ENCODE measurements at regions not wholly inside any gene's neighbourhood (a gene's known extent, or its start where the extent isn't known, plus 50 kb on each side); places are given as distances from the start of the nearest gene placed in this dataset.
"Not testable (repeated sequence)": the region's sequence is repeated elsewhere in the genome, so short reads cannot be mapped to it uniquely, and the experiment has no call there.

DNA sequence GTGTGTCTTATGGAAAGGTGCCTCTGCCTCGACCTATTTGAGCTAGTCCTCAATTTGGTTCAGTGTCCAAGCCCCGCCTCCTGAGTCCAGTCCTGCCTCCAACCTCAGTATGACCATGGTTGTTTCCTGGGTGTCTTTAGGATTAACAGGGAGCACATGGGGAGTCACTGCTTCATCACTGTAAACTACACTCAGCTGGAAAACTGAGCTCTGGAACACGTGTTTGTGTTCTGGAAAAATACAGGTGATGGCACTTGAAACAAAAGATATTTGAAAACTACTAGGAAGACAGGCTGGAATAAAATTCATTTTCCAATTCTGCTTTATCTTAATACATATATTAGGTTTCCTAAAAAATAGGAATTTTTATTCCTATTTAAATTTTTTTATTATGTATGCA lies 1187.3 kb upstream of the TMEM132C start:
- no peak for DNase-seq (ENCODE audit: low spot score)

DNA sequence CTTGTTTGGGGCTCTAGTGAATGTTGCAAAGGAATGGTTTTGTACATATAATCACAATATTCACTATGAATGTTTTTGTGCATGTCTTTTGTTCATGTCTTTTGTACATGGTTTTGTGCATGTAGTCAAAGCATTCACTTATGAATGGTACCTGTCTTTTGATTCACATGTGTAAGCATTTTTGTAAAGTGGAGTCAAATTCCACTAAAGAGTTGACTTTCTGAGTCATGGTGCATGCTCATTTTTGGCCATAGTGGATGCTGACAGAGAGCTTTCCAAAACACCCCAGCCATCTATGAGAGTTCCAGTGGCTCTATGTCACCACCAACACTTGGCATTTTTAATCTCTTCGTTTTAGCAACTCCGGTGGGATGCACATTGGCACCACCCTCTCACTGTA lies 1185.9 kb upstream of the TMEM132C start:
- DNase-seq (ENCODE audit: low spot score) = no peak

DNA sequence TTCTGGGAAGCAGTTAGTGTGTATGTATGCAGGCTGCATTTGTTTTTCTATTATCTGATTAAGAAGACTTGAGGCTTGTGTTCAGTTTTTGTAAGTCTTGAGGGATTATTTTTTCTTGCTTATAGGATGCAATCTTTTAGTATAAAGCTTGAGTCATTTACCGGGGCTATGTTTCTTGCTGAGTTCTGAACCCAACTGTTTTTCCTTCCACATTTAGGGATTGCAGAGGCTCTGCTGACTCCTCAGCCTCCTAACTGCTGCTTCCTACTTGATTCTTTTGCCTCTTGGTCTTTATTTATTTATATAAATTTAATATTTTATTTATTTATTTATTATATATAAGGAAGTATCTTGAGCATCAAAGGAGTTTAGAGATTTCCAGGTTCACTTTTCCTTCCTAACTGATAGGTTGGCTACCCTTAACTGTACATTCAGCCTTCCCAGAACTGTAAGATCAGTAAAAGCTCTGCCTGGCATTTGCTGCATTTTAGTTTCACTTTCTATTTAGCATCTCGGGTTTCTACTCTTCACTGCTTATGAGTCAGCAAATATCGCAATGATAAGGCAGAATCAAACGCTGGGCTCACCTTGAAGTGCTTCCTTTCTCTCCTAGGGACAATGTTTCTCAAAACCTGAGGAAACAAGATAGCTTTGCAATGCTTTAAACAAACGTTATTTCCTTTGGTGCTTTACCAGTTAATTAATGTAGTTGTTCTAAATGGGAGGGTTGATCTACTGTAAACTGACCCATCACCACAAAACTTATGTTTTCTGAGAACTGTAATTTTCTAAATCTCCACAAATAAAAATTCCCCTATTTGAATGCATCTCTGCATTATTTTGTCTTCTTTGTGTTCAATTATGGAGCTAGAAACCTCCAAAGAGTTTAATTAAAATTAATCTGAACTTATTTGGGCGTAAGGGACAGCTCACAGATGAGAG lies 1183.7 kb upstream of the TMEM132C start:
- peak; percentile 71 for DNase-seq (ENCODE audit: low spot score)

DNA sequence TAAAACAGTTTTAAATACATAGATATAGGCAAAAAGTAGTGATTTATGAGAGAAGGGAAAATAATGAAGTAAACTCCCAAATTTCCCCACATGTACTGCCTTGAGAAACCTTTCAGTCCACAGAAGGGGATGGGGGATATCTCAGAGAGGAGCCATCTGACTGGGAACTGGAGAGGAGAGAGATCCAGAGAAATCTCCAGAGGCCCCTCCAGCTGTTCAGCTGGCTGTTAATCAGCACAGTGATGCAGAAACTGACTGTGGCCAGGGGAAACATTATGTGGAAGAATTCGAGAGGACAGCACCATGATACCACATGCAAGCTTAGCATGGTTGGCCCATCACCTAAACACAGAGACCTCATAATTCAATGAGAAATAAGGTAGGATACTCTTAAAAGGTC lies 1165.9 kb upstream of the TMEM132C start:
- no peak for DNase-seq (ENCODE audit: low spot score)

DNA sequence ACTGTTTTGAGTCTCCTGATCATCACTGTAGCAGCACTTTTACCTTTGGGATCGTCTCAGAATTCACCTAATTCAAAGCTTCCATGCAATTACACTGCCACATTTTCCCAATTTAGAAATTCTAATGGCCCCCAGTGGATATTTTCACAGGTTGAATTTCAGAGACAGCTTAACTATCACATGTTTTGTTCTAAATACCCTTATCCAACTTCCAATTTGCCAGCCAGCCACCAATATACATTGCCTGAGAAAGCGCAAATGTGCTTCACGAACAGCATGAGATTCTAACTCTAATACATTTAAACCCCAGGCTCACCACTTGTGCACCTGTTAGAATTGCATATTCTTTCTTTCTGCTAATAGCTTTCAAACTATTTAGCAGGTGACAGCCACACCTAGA lies 1160.9 kb upstream of the TMEM132C start:
- DNase-seq (ENCODE audit: low spot score) = no peak

DNA sequence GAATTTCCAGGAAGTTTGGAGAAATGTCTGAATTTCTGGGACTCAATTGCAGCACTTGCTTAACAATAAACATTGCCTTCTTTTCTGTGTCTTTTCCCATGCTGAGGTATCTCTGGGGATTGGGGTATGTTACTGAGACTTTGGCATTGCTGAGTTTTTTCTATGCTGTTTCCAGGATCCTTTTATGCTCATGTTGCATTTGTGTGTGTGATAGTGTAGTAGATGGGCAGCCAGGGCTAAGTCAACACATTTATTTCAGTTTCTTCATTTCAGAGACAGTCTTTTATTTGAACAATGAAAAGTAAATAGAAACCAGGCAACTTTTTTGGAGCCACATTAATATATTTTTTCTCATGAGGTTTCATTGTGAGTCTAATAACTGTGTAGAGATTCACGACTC lies 1160.3 kb upstream of the TMEM132C start:
- no peak for DNase-seq (ENCODE audit: low spot score)

DNA sequence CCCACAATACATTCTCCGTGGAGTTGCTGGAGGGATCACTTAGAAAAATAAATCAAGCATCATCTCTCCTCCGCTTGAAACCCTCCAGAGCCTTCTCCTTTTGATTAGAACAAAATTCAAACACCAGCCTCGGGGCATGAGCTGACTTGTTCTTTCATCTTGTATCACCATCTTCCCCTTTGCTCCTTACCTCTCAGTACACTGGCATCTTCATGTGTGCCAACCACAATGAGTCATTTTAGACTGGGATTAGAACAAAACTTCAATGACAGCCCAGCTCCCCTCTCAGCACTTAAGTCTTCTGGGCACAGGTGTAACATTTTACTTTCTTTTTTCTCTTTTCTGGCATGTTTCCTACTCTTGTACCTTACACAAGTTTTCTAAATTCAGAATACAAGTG lies 1159.2 kb upstream of the TMEM132C start:
- no peak for DNase-seq (ENCODE audit: low spot score)

DNA sequence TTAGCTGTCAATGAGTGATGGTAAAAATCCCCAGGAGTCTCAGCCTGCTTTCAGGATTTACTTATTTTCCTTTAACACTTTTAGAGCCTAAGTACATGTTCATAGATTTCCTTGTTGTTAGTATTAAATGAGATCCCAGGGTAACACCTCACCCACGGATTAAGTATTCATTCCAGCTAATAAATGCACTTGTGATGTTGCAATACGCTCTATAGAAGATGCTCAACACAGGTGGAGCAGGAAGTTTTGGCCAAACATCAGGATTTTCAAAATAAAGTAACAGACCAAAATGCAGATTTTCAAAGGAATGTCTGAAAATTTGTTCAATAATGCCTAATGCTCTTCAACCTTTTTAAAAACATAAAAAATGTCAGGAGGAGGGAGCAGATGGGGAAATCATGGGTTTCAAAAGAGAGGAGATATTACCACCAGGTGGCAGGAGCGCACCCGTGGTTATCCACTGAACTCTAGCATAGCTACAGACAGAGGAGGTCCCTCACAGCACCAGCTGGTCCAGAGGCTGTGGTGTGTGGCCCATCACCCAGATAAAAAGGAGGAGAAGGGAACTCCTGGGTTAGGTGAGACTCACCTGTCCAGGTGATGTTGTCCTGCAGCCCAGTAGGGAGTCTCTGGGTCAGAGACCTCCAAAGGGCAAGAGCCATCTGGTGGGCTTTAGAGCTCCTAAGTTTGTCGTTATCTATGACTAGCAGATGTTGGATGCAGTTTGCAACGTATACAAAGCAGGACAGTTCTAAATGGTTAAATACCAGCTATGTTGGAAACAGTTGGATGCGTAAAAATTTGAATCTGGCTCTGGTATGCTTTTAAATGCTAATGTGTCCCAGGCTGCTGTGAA lies 1158.4 kb upstream of the TMEM132C start:
- peak; percentile 68 for DNase-seq (ENCODE audit: low spot score)

DNA sequence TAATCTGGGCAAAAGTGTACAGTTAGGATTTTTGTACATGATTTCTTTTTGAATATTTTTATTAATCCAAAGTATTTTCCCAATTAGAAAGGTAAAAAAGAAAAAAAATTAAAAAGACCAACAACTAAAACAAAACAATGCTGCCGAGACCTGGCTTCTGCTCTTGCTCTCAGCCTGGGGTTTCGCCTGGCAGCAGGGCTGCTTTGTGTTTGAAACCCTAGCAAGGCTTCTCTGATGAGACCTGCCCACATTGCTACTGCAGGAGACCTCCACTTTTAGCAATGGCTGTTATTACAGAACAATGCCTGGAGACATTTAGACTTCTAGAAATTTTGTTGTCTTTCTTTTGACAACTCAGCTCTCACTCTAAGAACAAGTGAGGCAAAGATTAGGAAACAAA lies 1153.0 kb upstream of the TMEM132C start:
- no peak for DNase-seq (ENCODE audit: low spot score)

DNA sequence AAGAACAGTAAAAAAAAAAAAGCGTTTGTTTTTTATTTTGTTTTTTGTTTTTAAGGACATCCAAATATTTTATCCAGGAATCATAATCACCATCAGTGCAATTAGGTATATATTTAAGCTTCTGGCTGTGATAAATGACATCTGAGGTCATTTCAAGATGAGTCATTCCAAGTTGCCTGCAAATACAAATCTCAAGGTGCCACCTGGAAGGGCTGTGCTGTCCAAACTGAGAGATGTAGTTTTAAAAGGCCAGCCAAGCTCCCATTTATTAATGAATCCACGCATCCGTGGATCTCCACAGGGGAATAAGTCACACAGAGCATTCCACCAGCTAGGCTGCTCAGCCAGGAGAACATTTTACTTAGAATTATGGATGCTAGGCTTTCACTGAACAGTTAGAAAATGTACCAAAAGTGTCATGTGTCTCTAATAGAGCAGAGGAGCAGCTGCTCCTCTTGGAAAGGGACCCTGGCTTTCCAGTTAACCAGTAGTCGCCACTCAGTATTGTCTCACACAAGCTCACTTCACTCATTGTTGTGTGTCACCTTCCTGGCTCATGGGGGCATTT lies 1151.4 kb upstream of the TMEM132C start:
- DNase-seq (ENCODE audit: low spot score) = no peak

DNA sequence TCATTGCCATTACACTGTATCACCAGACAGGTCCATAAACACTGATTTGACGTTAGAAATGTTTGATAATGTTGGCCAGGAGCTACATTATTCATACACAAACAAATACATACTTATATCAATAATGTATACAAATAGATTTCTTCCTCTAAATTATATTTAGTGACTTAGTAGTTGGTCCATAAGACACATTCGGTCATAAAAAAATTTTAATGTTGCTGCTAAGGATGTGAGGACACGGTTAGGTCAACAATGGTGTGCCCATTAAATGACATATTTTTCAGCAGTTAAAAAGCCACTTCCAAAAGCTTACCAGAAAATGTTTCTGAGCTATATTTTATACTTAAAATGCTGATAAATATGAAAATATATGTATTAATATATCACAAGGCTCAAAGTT lies 1148.7 kb upstream of the TMEM132C start:
- no peak for DNase-seq (ENCODE audit: low spot score)

DNA sequence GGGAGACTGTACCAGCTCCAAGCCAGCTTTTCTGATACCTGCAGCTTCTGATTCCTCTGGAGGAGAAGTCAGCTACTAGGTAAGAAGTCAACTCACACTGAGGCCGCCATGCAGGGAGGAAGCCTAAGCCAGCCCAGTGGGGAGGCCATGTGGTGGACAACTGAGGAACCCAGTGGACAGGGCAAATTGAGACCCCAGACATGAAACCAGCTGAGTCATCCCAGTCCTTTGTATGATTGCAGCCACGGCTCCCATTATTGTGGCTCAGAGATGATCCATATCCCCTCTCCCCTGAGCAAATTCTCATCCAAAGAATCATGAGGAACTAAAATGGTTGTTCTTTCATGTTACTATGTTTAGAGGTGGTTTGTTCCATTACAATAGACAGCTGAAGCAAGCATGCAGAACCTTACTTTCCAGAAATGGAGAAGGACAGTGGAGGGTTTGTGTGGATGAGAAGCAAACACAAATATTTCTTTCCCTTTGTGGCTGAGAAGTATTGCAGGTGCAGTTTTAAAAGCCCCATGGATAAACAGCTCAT lies 1147.3 kb upstream of the TMEM132C start:
- no peak for DNase-seq (ENCODE audit: low spot score)

DNA sequence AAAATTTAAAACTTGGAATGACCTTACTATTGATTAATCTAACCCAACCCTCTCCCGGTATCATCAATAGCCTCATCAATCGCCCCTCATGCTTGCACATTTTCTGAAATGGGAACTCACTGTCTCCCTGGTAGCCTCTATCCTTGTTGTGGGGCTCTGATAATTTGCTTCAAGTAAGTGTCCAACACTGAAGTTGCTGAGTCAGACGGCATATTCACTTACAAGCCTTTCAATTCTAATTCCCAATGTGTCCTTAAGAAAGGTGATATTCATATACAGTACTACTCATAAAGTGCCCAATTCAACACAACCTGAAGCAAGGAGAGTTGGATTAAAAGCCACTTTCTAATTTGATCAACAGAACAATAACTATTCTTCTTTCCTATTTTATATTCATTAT lies 1146.1 kb upstream of the TMEM132C start:
- no peak for DNase-seq (ENCODE audit: low spot score)

DNA sequence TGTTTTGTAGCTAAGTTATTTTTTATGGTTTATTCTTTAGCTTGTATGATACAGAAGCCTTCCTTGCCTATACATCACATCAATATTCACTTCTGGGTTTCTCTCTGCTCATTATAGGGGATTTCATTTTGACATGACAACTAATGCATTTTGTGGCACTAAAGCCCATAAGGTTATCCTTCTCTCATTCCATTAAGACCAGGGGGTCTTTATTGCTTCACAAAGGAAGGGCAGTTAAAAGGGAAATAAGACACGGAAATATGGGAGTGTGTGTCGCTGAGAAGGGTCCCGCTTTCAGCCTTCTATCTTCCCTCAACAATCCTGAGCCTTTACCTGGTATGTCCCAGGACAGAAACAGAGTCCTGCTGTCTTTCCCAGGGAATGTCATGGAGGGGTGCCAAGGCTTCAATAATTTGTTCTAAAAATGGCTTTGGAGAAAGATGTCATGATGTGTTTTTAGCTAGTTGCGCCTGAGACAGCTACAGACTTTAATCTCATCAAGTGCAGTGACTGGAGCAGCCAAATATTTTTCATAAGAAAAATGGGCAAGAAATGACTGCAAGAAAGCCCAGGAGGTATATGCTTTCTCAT lies 1145.4 kb upstream of the TMEM132C start:
- no peak for DNase-seq (ENCODE audit: low spot score)

DNA sequence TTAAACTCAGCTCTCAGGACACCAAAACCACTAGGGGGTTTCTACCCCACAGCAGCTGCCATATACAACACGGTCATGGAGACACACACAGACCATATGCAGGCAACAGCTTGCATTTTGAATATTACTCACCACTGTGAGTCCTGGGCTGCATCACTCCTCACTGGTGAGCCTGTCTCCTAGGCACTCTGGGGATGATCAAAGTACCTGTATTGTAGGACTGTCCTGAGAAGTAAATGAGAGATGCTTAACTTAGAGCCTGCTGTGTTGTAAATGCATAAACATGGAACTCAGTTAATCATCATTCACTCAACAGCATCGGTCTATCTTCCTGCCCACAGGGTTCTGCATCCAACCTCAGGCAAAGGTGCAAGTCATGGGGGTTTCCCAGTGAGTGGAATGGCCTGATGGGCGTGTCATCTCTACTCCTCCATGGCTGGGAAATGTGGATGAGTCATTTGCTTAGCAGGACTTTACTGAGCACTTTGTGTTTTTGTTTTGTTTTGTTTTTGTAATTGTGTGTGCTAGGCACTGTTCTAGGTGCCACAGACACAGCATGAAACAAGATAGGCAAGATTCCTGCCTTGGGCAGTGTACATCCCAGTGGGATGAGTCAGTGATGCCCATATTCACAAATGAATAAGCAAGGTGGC lies 1141.2 kb upstream of the TMEM132C start:
- peak; percentile 53 for DNase-seq (ENCODE audit: low spot score)

DNA sequence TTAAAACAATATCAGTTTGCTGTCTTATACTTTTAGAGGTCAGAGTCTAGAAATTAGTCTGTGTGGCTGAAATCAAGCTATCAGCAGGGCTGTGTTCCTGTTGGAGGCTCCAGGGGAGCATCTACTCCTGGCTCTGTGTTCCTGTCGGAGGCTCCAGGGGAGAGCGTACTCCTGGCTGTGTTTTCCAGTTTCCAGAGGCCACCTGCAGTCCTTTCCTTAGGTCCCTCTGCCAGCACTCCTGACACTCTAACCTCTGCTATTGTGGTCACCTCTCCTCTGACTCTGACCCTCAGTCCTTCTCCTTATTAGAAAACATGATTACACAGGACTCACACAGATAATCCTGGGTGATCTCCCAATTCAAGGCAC lies 1140.7 kb upstream of the TMEM132C start:
- no peak for DNase-seq (ENCODE audit: low spot score)

DNA sequence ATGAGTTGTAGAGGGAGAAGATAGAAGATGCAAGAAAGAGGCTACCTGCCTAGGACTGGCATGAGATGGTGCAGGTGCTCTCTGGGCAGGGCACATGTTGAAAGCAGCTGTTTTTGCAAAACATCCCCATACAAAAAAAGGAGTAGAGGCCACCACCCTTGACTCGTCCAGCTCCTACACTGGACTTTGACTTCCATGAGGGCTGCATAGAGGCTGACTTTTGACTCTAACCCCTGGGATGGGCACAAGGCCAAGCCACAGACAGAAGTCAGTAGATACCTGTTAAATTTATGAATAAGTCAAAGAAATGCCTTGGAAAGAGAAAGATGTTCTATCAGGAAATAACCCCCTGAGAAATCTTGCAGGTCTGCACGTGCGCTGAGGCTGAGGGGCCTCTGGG lies 1139.1 kb upstream of the TMEM132C start:
- no peak for DNase-seq (ENCODE audit: low spot score)

DNA sequence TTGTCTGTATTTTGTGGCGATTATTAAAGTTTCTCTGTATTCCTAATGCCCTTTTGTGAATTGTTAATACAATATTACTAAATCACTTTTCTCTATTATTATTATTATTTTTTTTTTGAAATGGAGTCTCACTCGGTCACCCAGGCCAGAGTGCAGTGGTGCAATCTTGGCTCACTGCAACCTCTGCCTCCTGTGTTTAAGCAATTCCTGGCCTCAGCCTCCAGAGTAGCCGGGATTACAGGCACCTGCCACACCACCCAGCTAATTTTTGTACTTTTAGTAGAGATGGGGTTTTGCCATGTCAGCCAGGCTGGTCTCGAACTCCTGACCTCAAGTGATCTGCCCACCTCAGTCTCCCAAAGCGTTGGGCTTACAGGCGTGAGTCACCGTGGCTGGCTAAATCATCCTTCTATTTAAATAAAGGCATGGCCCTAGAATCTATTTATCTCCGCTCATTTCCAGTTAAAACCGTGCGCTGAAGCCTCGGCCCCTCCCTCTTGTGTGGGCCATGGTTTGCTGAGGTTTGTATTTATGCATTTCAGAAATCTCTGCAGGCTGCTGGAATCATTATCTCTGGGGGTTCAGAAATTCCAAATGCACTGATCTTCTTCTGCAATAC lies 1136.4 kb upstream of the TMEM132C start:
- no peak for DNase-seq (ENCODE audit: low spot score)

DNA sequence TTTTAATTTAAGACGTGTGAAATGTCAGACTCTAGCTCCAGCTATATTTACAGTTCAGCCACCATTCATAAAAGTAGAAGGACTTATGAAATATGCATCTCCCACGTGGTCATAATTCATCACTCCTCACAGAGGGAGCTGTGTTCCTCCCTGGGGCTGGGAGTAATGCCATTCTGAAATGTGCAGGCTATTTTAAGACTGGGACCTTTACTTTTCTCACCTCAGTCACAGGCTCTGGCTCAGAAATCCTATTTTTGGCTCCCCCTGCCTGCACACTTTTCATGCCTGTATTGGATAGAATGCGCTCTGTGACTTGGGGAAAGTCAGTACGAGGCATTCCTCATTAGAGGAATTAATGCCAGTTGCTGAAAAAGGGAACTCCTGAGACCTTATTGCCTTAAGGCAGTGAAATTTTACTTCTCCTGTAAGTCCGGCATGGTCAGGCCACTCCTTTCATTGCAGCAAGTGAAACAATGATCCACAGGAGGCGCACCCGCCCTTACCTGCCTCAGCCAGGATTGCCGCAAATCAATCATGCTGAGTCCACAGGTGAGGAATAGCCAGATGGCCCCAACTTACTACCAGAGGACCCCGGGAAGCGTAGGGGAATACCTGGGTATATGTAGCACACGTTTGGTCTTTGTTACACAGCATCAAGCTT lies 1133.2 kb upstream of the TMEM132C start:
- DNase-seq (ENCODE audit: low spot score) = no peak

DNA sequence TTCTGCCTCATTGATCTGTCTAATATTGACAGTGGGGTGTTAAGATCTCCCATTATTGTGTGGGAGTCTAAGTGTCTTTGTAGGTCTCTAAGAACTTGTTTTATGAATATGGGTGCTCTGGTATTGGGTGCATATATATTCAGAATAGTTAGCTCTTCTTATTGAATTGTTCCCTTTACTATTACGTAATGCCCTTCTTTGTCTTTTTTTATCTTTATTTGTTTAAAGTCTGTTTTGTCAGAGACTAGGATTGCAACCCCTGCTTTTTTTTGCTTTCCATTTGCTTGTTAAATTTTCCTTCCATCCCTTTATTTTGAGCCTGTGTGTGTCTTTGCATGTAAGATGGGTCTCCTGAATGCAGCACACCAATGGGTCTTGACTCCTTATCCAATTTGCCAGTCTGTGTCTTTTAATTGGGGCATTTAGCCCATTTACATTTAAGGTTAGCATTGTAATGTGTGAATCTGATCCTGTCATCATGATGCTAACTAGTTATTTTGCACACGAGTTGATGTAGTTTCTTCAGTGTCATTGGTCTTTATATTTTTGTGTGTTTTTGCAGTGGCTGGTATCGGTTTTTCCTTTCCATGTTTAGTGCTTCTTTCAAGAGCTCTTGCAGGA lies 1126.0 kb upstream of the TMEM132C start:
- not testable (repeated sequence) for DNase-seq (ENCODE audit: low spot score)

All from AG08396 (cell line).